ENCODE measurements at regions not wholly inside any gene's neighbourhood (a gene's known extent, or its start where the extent isn't known, plus 50 kb on each side); places are given as distances from the start of the nearest gene placed in this dataset.

DNA sequence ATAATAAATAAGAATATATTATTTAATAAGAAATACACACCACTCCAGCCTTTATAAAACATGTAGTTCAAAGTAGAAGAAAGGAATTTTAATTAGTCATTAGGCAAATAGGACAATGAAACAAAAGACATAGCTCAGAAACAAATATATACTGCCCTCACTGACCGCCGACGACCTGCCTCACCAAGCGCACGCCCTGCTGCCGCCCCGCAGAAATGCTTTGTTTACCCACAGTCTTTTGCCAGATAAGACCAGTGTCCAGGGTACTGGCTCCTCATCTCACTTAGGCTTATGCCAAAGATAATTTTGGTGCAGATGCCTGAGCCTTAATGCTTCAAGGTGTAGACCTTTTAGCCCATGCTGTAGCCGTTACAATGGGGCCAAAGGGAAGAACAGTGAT lies 199.5 kb downstream of the HHIP start:
- TF ChIP-seq POLR2A (IDR thresholded peaks at IDR 0.05): no peak
- TF ChIP-seq, protein P1, sequence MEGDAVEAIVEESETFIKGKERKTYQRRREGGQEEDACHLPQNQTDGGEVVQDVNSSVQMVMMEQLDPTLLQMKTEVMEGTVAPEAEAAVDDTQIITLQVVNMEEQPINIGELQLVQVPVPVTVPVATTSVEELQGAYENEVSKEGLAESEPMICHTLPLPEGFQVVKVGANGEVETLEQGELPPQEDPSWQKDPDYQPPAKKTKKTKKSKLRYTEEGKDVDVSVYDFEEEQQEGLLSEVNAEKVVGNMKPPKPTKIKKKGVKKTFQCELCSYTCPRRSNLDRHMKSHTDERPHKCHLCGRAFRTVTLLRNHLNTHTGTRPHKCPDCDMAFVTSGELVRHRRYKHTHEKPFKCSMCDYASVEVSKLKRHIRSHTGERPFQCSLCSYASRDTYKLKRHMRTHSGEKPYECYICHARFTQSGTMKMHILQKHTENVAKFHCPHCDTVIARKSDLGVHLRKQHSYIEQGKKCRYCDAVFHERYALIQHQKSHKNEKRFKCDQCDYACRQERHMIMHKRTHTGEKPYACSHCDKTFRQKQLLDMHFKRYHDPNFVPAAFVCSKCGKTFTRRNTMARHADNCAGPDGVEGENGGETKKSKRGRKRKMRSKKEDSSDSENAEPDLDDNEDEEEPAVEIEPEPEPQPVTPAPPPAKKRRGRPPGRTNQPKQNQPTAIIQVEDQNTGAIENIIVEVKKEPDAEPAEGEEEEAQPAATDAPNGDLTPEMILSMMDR (IDR thresholded peaks at IDR 0.05): no peak
- no peak for TF ChIP-seq EP300 (IDR thresholded peaks at IDR 0.05)

Data from stomach (tissue), 4 donors.